ENCODE measurements at regions not wholly inside any gene's neighbourhood (a gene's known extent, or its start where the extent isn't known, plus 50 kb on each side); places are given as distances from the start of the nearest gene placed in this dataset.

DNA sequence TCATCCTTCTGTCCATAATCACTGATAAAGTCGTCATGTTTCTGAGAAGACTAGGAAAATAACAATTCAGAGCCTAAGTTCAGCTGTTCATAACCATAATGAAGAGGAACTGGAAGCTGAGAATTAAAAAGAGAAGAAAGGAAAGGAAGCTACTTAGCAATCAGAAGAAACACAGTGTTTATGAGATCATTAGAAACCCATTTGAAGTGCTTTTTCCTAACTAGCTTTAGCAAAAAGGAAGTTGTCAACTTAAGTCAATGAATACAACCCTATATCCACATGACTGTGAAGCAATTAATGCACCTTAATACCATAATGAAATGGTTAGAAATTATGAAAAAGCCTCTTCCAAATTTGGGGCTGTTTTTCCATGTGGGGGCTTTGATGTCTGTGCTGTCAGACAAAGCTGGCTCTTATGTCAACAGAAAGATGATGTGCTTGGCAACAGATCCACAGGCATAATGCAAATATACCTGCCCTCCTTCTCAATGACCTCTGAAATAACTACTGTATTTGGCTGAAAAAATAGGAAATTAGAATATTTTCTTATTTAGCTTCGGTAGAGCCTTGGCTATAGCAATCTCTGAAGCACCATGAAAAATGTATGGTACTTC is 463.5 kb downstream of the RASEF start:
- TF ChIP-seq, protein P1, sequence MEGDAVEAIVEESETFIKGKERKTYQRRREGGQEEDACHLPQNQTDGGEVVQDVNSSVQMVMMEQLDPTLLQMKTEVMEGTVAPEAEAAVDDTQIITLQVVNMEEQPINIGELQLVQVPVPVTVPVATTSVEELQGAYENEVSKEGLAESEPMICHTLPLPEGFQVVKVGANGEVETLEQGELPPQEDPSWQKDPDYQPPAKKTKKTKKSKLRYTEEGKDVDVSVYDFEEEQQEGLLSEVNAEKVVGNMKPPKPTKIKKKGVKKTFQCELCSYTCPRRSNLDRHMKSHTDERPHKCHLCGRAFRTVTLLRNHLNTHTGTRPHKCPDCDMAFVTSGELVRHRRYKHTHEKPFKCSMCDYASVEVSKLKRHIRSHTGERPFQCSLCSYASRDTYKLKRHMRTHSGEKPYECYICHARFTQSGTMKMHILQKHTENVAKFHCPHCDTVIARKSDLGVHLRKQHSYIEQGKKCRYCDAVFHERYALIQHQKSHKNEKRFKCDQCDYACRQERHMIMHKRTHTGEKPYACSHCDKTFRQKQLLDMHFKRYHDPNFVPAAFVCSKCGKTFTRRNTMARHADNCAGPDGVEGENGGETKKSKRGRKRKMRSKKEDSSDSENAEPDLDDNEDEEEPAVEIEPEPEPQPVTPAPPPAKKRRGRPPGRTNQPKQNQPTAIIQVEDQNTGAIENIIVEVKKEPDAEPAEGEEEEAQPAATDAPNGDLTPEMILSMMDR (conservative IDR thresholded peaks at IDR 0.05 in 1 of 2, IDR thresholded peaks at IDR 0.05 in 1 of 2; ENCODE audit: low read depth in 1 of 2, low read length in 2 of 2): no peak
- TF ChIP-seq EZH2 (IDR thresholded peaks at IDR 0.05; ENCODE audit: low read length, missing control alignments): no peak
